SK-N-SH (cell line): ENCODE measurements at regions not wholly inside any gene's neighbourhood (a gene's known extent, or its start where the extent isn't known, plus 50 kb on each side); places are given as distances from the start of the nearest gene placed in this dataset.

Experiments used
- CTCF ChIA-PET: fragments of 300-600, 350-600 bp; formaldehyde crosslinking; extraction: SDS; loops from one replicate; lab custom pipeline; 2021; lab: Yijun Ruan, JAX
- POLR2A ChIA-PET: fragments of 350-600 bp; sonication (Branson Sonifier 250); formaldehyde crosslinking; extraction: SDS; loops from one replicate; lab custom pipeline; 2020; ENCODE audit warnings: antibody characterized with exemption, inconsistent platforms; lab: Yijun Ruan, JAX
- DNase-seq: peaks from one replicate; pipeline ENCODE4 v3.0.0; 2012
- H2AFZ ChIP-seq: fragments of 200-600 bp; sonication (generic); 2 replicates; pipeline ENCODE4 v1.8.1; 2016; ENCODE audit warnings: antibody characterized with exemption, mild to moderate bottlenecking, low read depth
- H3F3A ChIP-seq: fragments of 200-600 bp; sonication (generic); replicated peaks from 2 replicates; pipeline ENCODE3; 2016; ENCODE audit warnings: antibody characterized with exemption, mild to moderate bottlenecking; ENCODE audit not compliant: insufficient read depth
- H3K27ac ChIP-seq, 2 experiments: fragments of 200-500 bp in 1 of 2; fragments of 200-600 bp in 1 of 2; sonication (Bioruptor generic) in 1 of 2; sonication (generic), shearing (Covaris generic) in 1 of 2; 2 replicates each; pipeline versions ENCODE4 v1.5.1 to v1.6.1; 2014 to 2016; ENCODE audit warnings: low read depth in 2 of 2, inconsistent platforms in 1 of 2, low read length in 1 of 2, mild to moderate bottlenecking in 1 of 2, mixed read lengths in 1 of 2
- H3K27me3 ChIP-seq: fragments of 200-600 bp; sonication (generic), shearing (Covaris generic); 2 replicates; pipeline ENCODE4 v1.6.1; 2016; ENCODE audit warnings: mixed run types; ENCODE audit not compliant: insufficient read depth
- H3K36me3 ChIP-seq, 2 experiments: fragments of 200-500 bp in 1 of 2; fragments of 200-600 bp in 1 of 2; sonication (Bioruptor generic) in 1 of 2; sonication (generic) in 1 of 2; replicated peaks in 1 of 2; 2 replicates each; pipeline versions ENCODE3 to v1.5.1; 2014 to 2016; ENCODE audit warnings: low read length in 1 of 2, mild to moderate bottlenecking in 1 of 2; ENCODE audit not compliant: insufficient read depth in 2 of 2, control insufficient read depth in 1 of 2
- H3K4me1 ChIP-seq, 2 experiments: fragments of 200-500 bp in 1 of 2; fragments of 200-600 bp in 1 of 2; sonication (Bioruptor generic) in 1 of 2; sonication (generic), shearing (Covaris generic) in 1 of 2; 2 replicates each; pipeline versions ENCODE4 v1.5.1 to v1.6.1; 2014 to 2016; ENCODE audit warnings: low read depth in 1 of 2, low read length in 1 of 2, mixed run types in 1 of 2; ENCODE audit not compliant: insufficient read depth in 2 of 2, control insufficient read depth in 1 of 2
- H3K4me2 ChIP-seq: fragments of 200-600 bp; sonication (generic), shearing (Covaris generic); 2 replicates; pipeline ENCODE4 v1.6.1; 2017; ENCODE audit warnings: mixed run types
- H3K4me3 ChIP-seq, 2 experiments: fragments of 200-500 bp in 1 of 2; fragments of 200-600 bp in 1 of 2; sonication (Bioruptor generic) in 1 of 2; sonication (generic), shearing (Covaris generic) in 1 of 2; 2 replicates each; pipeline versions ENCODE4 v1.5.1 to v1.8.1; 2014 to 2016; ENCODE audit warnings: low read depth in 2 of 2, inconsistent platforms in 1 of 2, low read length in 1 of 2, mild to moderate bottlenecking in 1 of 2, mixed read lengths in 1 of 2, moderate library complexity in 1 of 2
- H3K79me2 ChIP-seq: fragments of 200-600 bp; sonication (generic); 2 replicates; pipeline ENCODE4 v1.8.1; 2017; ENCODE audit warnings: mild to moderate bottlenecking; ENCODE audit not compliant: insufficient read depth
- H3K9ac ChIP-seq: fragments of 200-600 bp; sonication (generic); 2 replicates; pipeline ENCODE4 v1.6.1; 2017; ENCODE audit warnings: mixed run types
- H3K9me2 ChIP-seq: fragments of 200-600 bp; sonication (generic); 2 replicates; pipeline ENCODE4 v1.6.1; 2017; ENCODE audit warnings: mixed run types
- H3K9me3 ChIP-seq: fragments of 200-600 bp; sonication (generic); 2 replicates; pipeline ENCODE4 v1.6.1; 2017; ENCODE audit warnings: mixed run types, mild to moderate bottlenecking, moderate library complexity
- H4K20me1 ChIP-seq: fragments of 200-600 bp; sonication (generic); 2 replicates; pipeline ENCODE4 v1.6.1; 2017; ENCODE audit warnings: mild to moderate bottlenecking, mixed run types; ENCODE audit not compliant: insufficient read depth
- ELF1 ChIP-seq: IDR thresholded peaks from 2 replicates; pipeline ENCODE4 v1.4.0; 2012
- EP300 ChIP-seq, 2 experiments: IDR thresholded peaks; 2 replicates each; pipeline versions ENCODE4 v1.4.0 to v1.6.1; 2012; ENCODE audit warnings: borderline replicate concordance in 1 of 2, low read depth in 1 of 2, low read length in 1 of 2
- EZH2phosphoT487 ChIP-seq: fragments of 200-600 bp; sonication (generic); IDR thresholded peaks from 2 replicates; pipeline ENCODE4 v1.6.1; 2017; ENCODE audit warnings: low read depth, mixed run types, mild to moderate bottlenecking, antibody characterized with exemption, moderate library complexity, borderline replicate concordance
- FOSL2 ChIP-seq: IDR thresholded peaks from 2 replicates; pipeline ENCODE4 v1.4.0; 2012; ENCODE audit warnings: low read depth, mild to moderate bottlenecking, moderate library complexity, borderline replicate concordance
- MXI1 ChIP-seq: IDR thresholded peaks from 2 replicates; pipeline ENCODE4 v1.6.1; 2012; ENCODE audit warnings: mild to moderate bottlenecking, low read depth, low read length, improper control_type of control experiment
- NFIC ChIP-seq: IDR thresholded peaks from 2 replicates; pipeline ENCODE4 v1.4.0; 2012; ENCODE audit warnings: borderline replicate concordance
- NRF1 ChIP-seq: IDR thresholded peaks from 2 replicates; pipeline ENCODE4 v1.6.1; 2012; ENCODE audit warnings: low read depth, mild to moderate bottlenecking, low read length
- POLR2AphosphoS5 ChIP-seq: IDR thresholded peaks from 2 replicates; pipeline ENCODE4 v1.6.1; 2012; ENCODE audit warnings: low read depth, low read length
- RAD21 ChIP-seq: IDR thresholded peaks from 2 replicates; pipeline ENCODE4 v1.6.1; 2012; ENCODE audit warnings: mild to moderate bottlenecking, low read length
- SIN3A ChIP-seq: IDR thresholded peaks from 2 replicates; pipeline ENCODE4 v1.6.1; 2012; ENCODE audit warnings: low read depth, mild to moderate bottlenecking, low read length, moderate library complexity, borderline replicate concordance
- SMC3 ChIP-seq: IDR thresholded peaks from 2 replicates; pipeline ENCODE4 v1.6.1; 2012; ENCODE audit warnings: low read depth, low read length, improper control_type of control experiment
- TCF12 ChIP-seq: IDR thresholded peaks from 2 replicates; pipeline ENCODE4 v1.4.0; 2012
- TEAD4 ChIP-seq: IDR thresholded peaks from 2 replicates; pipeline ENCODE4 v1.4.0; 2012; ENCODE audit warnings: mild to moderate bottlenecking, borderline replicate concordance; ENCODE audit not compliant: insufficient read depth
- YY1 ChIP-seq: IDR thresholded peaks from 2 replicates; pipeline ENCODE4 v1.4.0; 2012; ENCODE audit warnings: low read depth, mild to moderate bottlenecking
- TF ChIP-seq, protein P1 (sequence below): IDR thresholded peaks from 2 replicates; pipeline ENCODE4; 2012
- TF ChIP-seq, protein P2 (sequence below): IDR thresholded peaks from 2 replicates; pipeline ENCODE4 v1.4.0; 2012; ENCODE audit warnings: low read depth, borderline replicate concordance
- TF ChIP-seq, protein P3 (sequence below): IDR thresholded peaks from 2 replicates; pipeline ENCODE4 v1.4.0; 2012; ENCODE audit warnings: low read depth, borderline replicate concordance
- TF ChIP-seq, protein P4 (sequence below): IDR thresholded peaks from 2 replicates; pipeline ENCODE4 v1.6.1; 2012; ENCODE audit warnings: mild to moderate bottlenecking, low read depth, low read length, moderate library complexity
- TF ChIP-seq, protein P5 (sequence below): fragments of 150-350 bp; IDR thresholded peaks from 2 replicates; pipeline ENCODE4 v1.6.1; 2017; ENCODE audit warnings: antibody characterized with exemption, low read length, low read depth, borderline replicate concordance

DNA sequence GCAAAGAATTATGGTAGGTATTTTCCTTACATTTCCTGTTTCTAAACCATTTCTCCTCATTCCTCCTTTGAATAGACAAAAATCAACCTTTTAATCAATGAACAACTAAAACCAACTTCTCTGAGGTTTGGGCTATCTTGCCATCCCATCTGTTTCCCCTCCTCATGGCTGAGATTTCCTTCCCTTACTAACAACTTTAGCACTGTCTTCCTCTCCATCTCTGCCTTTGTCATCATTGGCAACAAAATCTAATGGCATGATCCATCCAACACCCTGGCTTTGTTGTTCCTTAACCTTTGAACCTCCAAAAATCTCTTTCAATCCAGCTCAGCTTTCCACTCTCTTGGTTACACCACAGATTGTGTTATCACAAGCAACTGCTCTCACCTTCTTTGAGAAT, 95.3 kb upstream of the FAM136A start:
- H3K79me2 ChIP-seq, result no peaks in the 10 kb centered on the region
- H3K4me3 ChIP-seq, result no peak overlapping the region
- H3K27me3 ChIP-seq, result peaks cover 4% of the 10 kb centered on the region; the same call in 1 of the 2 replicates
- H3K9ac ChIP-seq, result no peak overlapping the region
- no peak for DNase-seq
- no peaks in the 10 kb centered on the region for H3K9me2 ChIP-seq
- TF ChIP-seq ELF1 (no peak), NFIC (no peak), FOSL2 (no peak), TCF12 (no peak), TEAD4 (no peak), EP300 (IDR thresholded peaks at IDR 0.05; ENCODE audit: borderline replicate concordance in 1 of 2, low read depth in 1 of 2, low read length in 1 of 2) (no peak), SIN3A (no peak), MXI1 (no peak), SMC3 (no peak), EZH2phosphoT487 (no peak), RAD21 (no peak), POLR2AphosphoS5 (no peak), YY1 (no peak), NRF1 (no peak)
- TF ChIP-seq, protein P1, sequence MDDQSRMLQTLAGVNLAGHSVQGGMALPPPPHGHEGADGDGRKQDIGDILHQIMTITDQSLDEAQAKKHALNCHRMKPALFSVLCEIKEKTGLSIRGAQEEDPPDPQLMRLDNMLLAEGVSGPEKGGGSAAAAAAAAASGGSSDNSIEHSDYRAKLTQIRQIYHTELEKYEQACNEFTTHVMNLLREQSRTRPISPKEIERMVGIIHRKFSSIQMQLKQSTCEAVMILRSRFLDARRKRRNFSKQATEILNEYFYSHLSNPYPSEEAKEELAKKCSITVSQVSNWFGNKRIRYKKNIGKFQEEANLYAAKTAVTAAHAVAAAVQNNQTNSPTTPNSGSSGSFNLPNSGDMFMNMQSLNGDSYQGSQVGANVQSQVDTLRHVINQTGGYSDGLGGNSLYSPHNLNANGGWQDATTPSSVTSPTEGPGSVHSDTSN, result no peak
- TF ChIP-seq, protein P2, sequence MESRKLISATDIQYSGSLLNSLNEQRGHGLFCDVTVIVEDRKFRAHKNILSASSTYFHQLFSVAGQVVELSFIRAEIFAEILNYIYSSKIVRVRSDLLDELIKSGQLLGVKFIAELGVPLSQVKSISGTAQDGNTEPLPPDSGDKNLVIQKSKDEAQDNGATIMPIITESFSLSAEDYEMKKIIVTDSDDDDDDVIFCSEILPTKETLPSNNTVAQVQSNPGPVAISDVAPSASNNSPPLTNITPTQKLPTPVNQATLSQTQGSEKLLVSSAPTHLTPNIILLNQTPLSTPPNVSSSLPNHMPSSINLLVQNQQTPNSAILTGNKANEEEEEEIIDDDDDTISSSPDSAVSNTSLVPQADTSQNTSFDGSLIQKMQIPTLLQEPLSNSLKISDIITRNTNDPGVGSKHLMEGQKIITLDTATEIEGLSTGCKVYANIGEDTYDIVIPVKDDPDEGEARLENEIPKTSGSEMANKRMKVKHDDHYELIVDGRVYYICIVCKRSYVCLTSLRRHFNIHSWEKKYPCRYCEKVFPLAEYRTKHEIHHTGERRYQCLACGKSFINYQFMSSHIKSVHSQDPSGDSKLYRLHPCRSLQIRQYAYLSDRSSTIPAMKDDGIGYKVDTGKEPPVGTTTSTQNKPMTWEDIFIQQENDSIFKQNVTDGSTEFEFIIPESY, result no peak
- TF ChIP-seq, protein P3, sequence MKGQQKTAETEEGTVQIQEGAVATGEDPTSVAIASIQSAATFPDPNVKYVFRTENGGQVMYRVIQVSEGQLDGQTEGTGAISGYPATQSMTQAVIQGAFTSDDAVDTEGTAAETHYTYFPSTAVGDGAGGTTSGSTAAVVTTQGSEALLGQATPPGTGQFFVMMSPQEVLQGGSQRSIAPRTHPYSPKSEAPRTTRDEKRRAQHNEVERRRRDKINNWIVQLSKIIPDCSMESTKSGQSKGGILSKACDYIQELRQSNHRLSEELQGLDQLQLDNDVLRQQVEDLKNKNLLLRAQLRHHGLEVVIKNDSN, result no peak
- TF ChIP-seq, protein P4, sequence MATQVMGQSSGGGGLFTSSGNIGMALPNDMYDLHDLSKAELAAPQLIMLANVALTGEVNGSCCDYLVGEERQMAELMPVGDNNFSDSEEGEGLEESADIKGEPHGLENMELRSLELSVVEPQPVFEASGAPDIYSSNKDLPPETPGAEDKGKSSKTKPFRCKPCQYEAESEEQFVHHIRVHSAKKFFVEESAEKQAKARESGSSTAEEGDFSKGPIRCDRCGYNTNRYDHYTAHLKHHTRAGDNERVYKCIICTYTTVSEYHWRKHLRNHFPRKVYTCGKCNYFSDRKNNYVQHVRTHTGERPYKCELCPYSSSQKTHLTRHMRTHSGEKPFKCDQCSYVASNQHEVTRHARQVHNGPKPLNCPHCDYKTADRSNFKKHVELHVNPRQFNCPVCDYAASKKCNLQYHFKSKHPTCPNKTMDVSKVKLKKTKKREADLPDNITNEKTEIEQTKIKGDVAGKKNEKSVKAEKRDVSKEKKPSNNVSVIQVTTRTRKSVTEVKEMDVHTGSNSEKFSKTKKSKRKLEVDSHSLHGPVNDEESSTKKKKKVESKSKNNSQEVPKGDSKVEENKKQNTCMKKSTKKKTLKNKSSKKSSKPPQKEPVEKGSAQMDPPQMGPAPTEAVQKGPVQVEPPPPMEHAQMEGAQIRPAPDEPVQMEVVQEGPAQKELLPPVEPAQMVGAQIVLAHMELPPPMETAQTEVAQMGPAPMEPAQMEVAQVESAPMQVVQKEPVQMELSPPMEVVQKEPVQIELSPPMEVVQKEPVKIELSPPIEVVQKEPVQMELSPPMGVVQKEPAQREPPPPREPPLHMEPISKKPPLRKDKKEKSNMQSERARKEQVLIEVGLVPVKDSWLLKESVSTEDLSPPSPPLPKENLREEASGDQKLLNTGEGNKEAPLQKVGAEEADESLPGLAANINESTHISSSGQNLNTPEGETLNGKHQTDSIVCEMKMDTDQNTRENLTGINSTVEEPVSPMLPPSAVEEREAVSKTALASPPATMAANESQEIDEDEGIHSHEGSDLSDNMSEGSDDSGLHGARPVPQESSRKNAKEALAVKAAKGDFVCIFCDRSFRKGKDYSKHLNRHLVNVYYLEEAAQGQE, result no peak
- TF ChIP-seq, protein P5, sequence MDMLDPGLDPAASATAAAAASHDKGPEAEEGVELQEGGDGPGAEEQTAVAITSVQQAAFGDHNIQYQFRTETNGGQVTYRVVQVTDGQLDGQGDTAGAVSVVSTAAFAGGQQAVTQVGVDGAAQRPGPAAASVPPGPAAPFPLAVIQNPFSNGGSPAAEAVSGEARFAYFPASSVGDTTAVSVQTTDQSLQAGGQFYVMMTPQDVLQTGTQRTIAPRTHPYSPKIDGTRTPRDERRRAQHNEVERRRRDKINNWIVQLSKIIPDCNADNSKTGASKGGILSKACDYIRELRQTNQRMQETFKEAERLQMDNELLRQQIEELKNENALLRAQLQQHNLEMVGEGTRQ, result no peak
- H4K20me1 ChIP-seq, result no peaks in the 10 kb centered on the region
- H3F3A ChIP-seq, result no peaks in the 10 kb centered on the region
- H3K27ac ChIP-seq, result no peak overlapping the region
- no peak overlapping the region for H2AFZ ChIP-seq
- CTCF ChIA-PET, result interaction anchor here (0.8 to 1.4 kb wide), 4 partner anchors 17 to 96 kb away, joined by 3 to 4 read pairs (median 3); partner anchors contain the start of gene FAM136A
- H3K4me1 ChIP-seq, result no peaks in the 10 kb centered on the region
- no peaks in the 10 kb centered on the region for H3K36me3 ChIP-seq
- H3K4me2 ChIP-seq, result no peak overlapping the region
- POLR2A ChIA-PET, result no interaction called here
- H3K9me3 ChIP-seq, result no peaks in the 10 kb centered on the region
